ENCODE measurements at regions not wholly inside any gene's neighbourhood (a gene's known extent, or its start where the extent isn't known, plus 50 kb on each side); places are given as distances from the start of the nearest gene placed in this dataset.

DNA sequence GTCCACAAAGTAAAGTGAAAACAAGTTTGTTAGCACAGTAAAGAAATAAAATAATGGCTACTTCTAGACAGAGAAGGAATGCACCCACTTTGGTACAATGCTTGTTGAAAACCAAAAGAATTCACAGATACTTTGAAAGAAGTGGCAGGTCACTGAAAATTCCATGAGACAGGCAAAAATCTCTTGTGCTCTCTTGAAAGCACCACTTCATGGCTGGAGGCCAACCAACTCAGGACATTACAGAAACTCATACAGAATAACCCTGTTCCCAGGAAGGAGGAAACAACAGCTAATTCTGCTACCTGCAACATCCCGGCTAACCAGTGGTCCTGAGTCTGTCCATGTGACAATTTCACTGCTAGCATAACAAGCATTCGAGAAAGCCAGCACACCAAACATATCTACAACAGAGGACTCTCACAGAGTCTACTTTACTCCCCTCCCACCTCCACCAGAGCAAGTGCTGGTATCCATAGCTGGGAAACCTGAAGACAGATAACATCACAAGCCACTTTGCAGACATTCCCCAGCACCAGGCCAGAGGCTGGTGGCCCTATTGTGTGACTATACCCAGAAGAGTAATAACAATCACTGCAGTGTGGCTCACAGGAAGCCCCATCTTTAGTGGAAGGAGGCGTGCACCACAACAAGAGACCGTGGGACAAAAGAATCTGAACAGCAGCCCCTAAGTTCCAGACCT, 255.3 kb upstream of the SLITRK3 start:
- TF ChIP-seq POLR2A (IDR thresholded peaks at IDR 0.05; ENCODE audit: borderline replicate concordance, extremely low read depth, insufficient read depth, insufficient read length) (no peak), CTCF (IDR thresholded peaks at IDR 0.05 in 2 of 3, conservative IDR thresholded peaks at IDR 0.05 in 1 of 3; ENCODE audit: borderline replicate concordance in 1 of 3, insufficient read depth in 1 of 3, low read depth in 2 of 3, low read length in 2 of 3) (no peak), YY1 (IDR thresholded peaks at IDR 0.05; ENCODE audit: extremely low read depth, insufficient replicate concordance, low read depth, low read length) (no peak), EZH2 (IDR thresholded peaks at IDR 0.05) (no peak), EZH2phosphoT487 (IDR thresholded peaks at IDR 0.05; ENCODE audit: borderline replicate concordance) (no peak), RAD21 (IDR thresholded peaks at IDR 0.05; ENCODE audit: low read depth) (no peak), JUND (IDR thresholded peaks at IDR 0.05) (no peak), SIN3A (IDR thresholded peaks at IDR 0.05; ENCODE audit: low read depth) (no peak)
- TF ChIP-seq, protein P1, sequence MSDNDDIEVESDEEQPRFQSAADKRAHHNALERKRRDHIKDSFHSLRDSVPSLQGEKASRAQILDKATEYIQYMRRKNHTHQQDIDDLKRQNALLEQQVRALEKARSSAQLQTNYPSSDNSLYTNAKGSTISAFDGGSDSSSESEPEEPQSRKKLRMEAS (IDR thresholded peaks at IDR 0.05) = no peak
